PC-9 (cell line): ENCODE measurements at regions not wholly inside any gene's neighbourhood (a gene's known extent, or its start where the extent isn't known, plus 50 kb on each side); places are given as distances from the start of the nearest gene placed in this dataset.

Experiments
- CTCF ChIP-seq: fragments of 200-600 bp; sonication (generic); conservative IDR thresholded peaks from 2 replicates; pipeline ENCODE4 v1.6.1; 2017; ENCODE audit warnings: mixed run types, antibody characterized with exemption, mild to moderate bottlenecking, moderate library complexity
- EZH2 ChIP-seq: fragments of 200-600 bp; sonication (generic); IDR thresholded peaks from 2 replicates; pipeline ENCODE4 v1.8.0; 2017; ENCODE audit warnings: antibody characterized with exemption, low read depth

GRCh38 chr6:163679012-163679660, 264.6 kb downstream of the QKI start:
- no peak for TF ChIP-seq CTCF
- TF ChIP-seq EZH2 = no peak
